ENCODE measurements at regions not wholly inside any gene's neighbourhood (a gene's known extent, or its start where the extent isn't known, plus 50 kb on each side); places are given as distances from the start of the nearest gene placed in this dataset.

- TF ChIP-seq POLR2AphosphoS5 (IDR thresholded peaks at IDR 0.05; ENCODE audit: low read depth) (no peak), EZH2 (IDR thresholded peaks at IDR 0.05; ENCODE audit: low read depth, unreplicated experiment) (no peak), CTCF (conservative IDR thresholded peaks at IDR 0.05; ENCODE audit: low read depth in 2 of 2) (no peak), STAT1 (IDR thresholded peaks at IDR 0.05; ENCODE audit: unreplicated experiment) (no peak), ZNF331 (CRISPR knock-in tag; IDR thresholded peaks at IDR 0.05; ENCODE audit: low read depth) (no peak), REST (IDR thresholded peaks at IDR 0.05; ENCODE audit: unreplicated experiment) (no peak), ZNF462 (CRISPR knock-in tag; IDR thresholded peaks at IDR 0.05) (no peak), EZH2phosphoT487 (IDR thresholded peaks at IDR 0.05; ENCODE audit: unreplicated experiment) (no peak), JUNB (IDR thresholded peaks at IDR 0.05; ENCODE audit: unreplicated experiment) (no peak), ETS1 (IDR thresholded peaks at IDR 0.05) (no peak), CREB1 (CRISPR knock-in tag; IDR thresholded peaks at IDR 0.05; ENCODE audit: low read depth) (no peak)
Measured at GRCh38 chr2:67888351-67889005, 174.3 kb downstream of the C1D start.
